ENCODE measurements at regions not wholly inside any gene's neighbourhood (a gene's known extent, or its start where the extent isn't known, plus 50 kb on each side); places are given as distances from the start of the nearest gene placed in this dataset.

DNA sequence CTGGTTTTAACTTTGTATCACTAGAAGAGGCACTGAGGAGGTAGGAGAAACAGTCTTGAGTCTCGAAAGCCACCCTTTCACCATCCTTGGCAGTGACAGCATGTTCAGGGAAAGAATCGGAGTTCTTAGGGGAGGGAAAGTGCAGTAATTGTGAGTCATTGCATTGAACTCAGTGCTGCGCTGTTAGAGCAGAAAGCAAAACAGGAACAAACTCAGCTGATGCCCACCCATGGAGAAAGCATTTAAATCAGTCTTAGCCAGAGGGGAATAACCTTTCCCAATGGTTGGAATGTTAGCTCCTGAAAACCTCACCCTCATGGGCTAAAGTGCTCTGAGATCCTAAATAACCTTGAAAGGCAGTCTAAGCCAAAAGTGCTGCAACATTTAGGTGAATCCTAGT, 845.6 kb upstream of the CNTNAP5 start:
- TF ChIP-seq EZH2 (IDR thresholded peaks at IDR 0.05; ENCODE audit: low read depth) = no peak
- no peak for TF ChIP-seq CTCF (conservative IDR thresholded peaks at IDR 0.05)

Measured in PC-9 (cell line).